ENCODE measurements at regions not wholly inside any gene's neighbourhood (a gene's known extent, or its start where the extent isn't known, plus 50 kb on each side); places are given as distances from the start of the nearest gene placed in this dataset.

- TF ChIP-seq HNRNPK (IDR thresholded peaks at IDR 0.05; ENCODE audit: low read depth, low read length, poor library complexity, severe bottlenecking) (no peak), GTF2A2 (tag; IDR thresholded peaks at IDR 0.05) (no peak), RAD51 (IDR thresholded peaks at IDR 0.05; ENCODE audit: borderline replicate concordance, low read depth) (no peak), TRIM25 (IDR thresholded peaks at IDR 0.05; ENCODE audit: borderline replicate concordance) (no peak), ZNF3 (CRISPR knock-in tag; IDR thresholded peaks at IDR 0.05) (no peak), ZFPM2 (CRISPR knock-in tag; IDR thresholded peaks at IDR 0.05) (no peak), ZNF134 (CRISPR knock-in tag; conservative IDR thresholded peaks at IDR 0.05) (no peak), ZMIZ1 (IDR thresholded peaks at IDR 0.05; ENCODE audit: low read depth in 2 of 2, low read length in 2 of 2) (no peak), EP300 (IDR thresholded peaks at IDR 0.05; ENCODE audit: low read length) (no peak)
These were observed 79.0 kb upstream of the ATXN1 start (continued) for GRCh38 chr6:16840291-16840690.

All from K562 (cell line).